ENCODE measurements at regions not wholly inside any gene's neighbourhood (a gene's known extent, or its start where the extent isn't known, plus 50 kb on each side); places are given as distances from the start of the nearest gene placed in this dataset.

DNA sequence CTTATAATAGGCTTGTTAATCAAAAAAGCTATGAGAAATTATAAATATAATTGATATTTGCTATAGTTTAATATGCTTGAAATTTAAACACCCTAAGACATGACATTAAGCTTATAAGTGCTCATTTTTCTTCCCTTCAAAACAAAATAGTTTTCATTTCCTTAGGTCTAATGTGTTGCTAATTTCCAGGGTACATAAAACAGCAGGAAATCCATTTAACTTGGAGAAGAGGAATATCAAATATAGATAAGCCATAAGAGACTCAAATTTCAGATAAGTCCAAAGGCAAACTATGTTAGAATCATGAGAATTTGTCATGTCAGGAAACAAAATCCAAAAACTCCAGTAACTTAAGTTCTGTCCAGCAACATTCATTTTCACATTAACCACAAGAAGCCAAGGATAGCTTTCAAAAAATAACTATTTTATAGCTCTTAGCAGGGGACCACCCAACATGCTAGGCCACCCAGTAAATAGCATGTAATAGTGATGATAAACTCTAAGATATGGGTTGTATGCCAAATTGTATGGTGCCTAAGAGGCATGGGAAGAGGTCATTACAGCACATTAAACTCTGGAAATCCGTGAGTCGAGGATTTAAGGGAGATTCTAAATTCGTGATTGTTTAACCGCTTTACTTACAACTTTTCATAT is 298.1 kb downstream of the CRPPA start:
- H3K27ac ChIP-seq (ENCODE audit: low read depth in 2 of 2, low read length in 2 of 2), result no peak overlapping the region
- intact Hi-C loops (cut with DNase I), result no loop called here
- H3K36me3 ChIP-seq (ENCODE audit: control insufficient read depth in 2 of 3, insufficient read depth in 3 of 3, low read length in 3 of 3), result no peaks in the 10 kb centered on the region
- no peak overlapping the region for H3K9ac ChIP-seq (ENCODE audit: low read length in 3 of 3)
- TF ChIP-seq, protein P1, sequence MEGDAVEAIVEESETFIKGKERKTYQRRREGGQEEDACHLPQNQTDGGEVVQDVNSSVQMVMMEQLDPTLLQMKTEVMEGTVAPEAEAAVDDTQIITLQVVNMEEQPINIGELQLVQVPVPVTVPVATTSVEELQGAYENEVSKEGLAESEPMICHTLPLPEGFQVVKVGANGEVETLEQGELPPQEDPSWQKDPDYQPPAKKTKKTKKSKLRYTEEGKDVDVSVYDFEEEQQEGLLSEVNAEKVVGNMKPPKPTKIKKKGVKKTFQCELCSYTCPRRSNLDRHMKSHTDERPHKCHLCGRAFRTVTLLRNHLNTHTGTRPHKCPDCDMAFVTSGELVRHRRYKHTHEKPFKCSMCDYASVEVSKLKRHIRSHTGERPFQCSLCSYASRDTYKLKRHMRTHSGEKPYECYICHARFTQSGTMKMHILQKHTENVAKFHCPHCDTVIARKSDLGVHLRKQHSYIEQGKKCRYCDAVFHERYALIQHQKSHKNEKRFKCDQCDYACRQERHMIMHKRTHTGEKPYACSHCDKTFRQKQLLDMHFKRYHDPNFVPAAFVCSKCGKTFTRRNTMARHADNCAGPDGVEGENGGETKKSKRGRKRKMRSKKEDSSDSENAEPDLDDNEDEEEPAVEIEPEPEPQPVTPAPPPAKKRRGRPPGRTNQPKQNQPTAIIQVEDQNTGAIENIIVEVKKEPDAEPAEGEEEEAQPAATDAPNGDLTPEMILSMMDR (IDR thresholded peaks at IDR 0.05; ENCODE audit: borderline replicate concordance, extremely low read depth, insufficient read depth), result no peak
- no peaks in the 10 kb centered on the region for H3K4me1 ChIP-seq (ENCODE audit: control insufficient read depth in 2 of 3, insufficient read depth in 2 of 3, low read depth in 1 of 3, low read length in 3 of 3)
- H3K4me3 ChIP-seq (ENCODE audit: low read length in 3 of 3), result no peak overlapping the region
- H3K9me3 ChIP-seq (ENCODE audit: control insufficient read depth in 2 of 3, insufficient read depth in 1 of 3, low read length in 3 of 3), result no peaks in the 10 kb centered on the region
- DNase-seq (no peak), FAIRE-seq (no peak)
- no peaks in the 10 kb centered on the region for H3K27me3 ChIP-seq (ENCODE audit: control insufficient read depth, insufficient read depth, low read length)

DNA sequence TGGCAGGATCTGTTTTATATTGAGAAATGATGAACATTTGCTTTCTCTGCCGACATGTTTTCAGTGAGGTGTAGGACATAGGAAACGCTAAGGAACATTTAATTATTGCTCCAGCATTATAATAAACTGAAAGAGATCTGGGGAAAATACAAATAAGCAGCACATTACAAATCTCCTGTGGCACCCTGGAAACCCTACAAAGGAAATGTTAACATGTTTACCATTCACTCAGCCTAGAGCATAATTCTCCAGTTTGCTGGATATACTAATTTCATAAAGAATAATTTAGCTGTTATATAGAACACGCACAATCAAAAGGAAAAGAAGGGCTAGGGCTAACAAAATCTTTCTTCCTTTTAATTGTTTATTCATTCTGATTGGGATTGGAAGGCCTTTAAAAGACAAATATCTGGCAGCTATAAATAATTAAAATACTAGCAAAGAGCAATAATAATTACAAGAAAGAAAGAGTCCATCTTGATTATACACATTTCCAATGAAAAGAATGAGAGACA is 299.4 kb downstream of the CRPPA start:
- Histone ChIP-seq H3K4me3 (ENCODE audit: low read length in 3 of 3) (no peak overlapping the region), H3K4me1 (ENCODE audit: control insufficient read depth in 2 of 3, insufficient read depth in 2 of 3, low read depth in 1 of 3, low read length in 3 of 3) (no peaks in the 10 kb centered on the region), H3K9me3 (ENCODE audit: control insufficient read depth in 2 of 3, insufficient read depth in 1 of 3, low read length in 3 of 3) (no peaks in the 10 kb centered on the region), H3K36me3 (ENCODE audit: control insufficient read depth in 2 of 3, insufficient read depth in 3 of 3, low read length in 3 of 3) (no peaks in the 10 kb centered on the region), H3K27ac (ENCODE audit: low read depth in 2 of 2, low read length in 2 of 2) (no peak overlapping the region), H3K27me3 (ENCODE audit: control insufficient read depth, insufficient read depth, low read length) (no peaks in the 10 kb centered on the region), H3K9ac (ENCODE audit: low read length in 3 of 3) (no peak overlapping the region)
- DNase-seq (no peak), FAIRE-seq (no peak)
- intact Hi-C loops (cut with DNase I), result no loop called here
- TF ChIP-seq, protein P1 (IDR thresholded peaks at IDR 0.05; ENCODE audit: borderline replicate concordance, extremely low read depth, insufficient read depth), result no peak

DNA sequence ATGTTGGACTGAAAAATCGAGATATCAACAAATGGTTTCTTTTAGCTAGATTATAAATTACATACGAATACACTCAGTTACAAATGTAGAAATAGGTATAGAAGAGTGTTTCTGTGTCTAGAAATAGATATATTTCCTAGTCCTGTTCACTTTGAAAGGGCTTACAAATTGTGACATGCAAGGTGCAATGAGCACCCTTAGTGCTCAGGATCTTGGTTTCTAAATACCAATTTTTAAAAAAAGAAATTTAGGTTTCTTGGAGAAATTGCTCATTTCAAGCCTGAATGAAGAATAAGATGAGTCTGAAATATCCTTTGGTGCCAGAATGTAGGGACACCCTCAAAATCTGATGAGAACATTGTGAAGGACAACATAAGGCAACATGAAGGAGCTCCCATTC is 306.0 kb downstream of the CRPPA start:
- no peaks in the 10 kb centered on the region for H3K4me1 ChIP-seq (ENCODE audit: control insufficient read depth in 2 of 3, insufficient read depth in 2 of 3, low read depth in 1 of 3, low read length in 3 of 3)
- no peaks in the 10 kb centered on the region for H3K36me3 ChIP-seq (ENCODE audit: control insufficient read depth in 2 of 3, insufficient read depth in 3 of 3, low read length in 3 of 3)
- DNase-seq, result no peak
- intact Hi-C loops (cut with DNase I), result no loop called here
- peaks cover 0 to 9% (median 0%) of the 10 kb centered on the region in 3 donors for H3K9me3 ChIP-seq (ENCODE audit: control insufficient read depth in 2 of 3, insufficient read depth in 1 of 3, low read length in 3 of 3)
- H3K4me3 ChIP-seq (ENCODE audit: low read length in 3 of 3), result no peak overlapping the region
- no peak for FAIRE-seq
- no peak overlapping the region for H3K27ac ChIP-seq (ENCODE audit: low read depth in 2 of 2, low read length in 2 of 2)
- H3K9ac ChIP-seq (ENCODE audit: low read length in 3 of 3), result no peak overlapping the region
- H3K27me3 ChIP-seq (ENCODE audit: control insufficient read depth, insufficient read depth, low read length), result no peaks in the 10 kb centered on the region
- TF ChIP-seq, protein P1 (IDR thresholded peaks at IDR 0.05; ENCODE audit: borderline replicate concordance, extremely low read depth, insufficient read depth), result no peak

Data from kidney (tissue), 13 donors.